Stomach (tissue), 8 donors: ENCODE measurements at regions not wholly inside any gene's neighbourhood (a gene's known extent, or its start where the extent isn't known, plus 50 kb on each side); places are given as distances from the start of the nearest gene placed in this dataset.

ENCODE experiments used
- DNase-seq, 2 donors: peaks; one replicate each; pipeline versions ENCODE4 v3.0.0 to v3.0.0-alpha.2; 2013 to 2019
- H3K27ac ChIP-seq, 5 donors: fragments of 200-600 bp in 4 of 5; sonication (generic) in 4 of 5; one replicate each; pipeline ENCODE4 v1.5.1; 2013 to 2019; ENCODE audit warnings: mild to moderate bottlenecking in 1 of 5, moderate library complexity in 1 of 5
- H3K27me3 ChIP-seq, 3 donors: fragments of 200-600 bp; sonication (generic); one replicate each; pipeline ENCODE4 v1.5.1; 2017 to 2019; ENCODE audit warnings: mixed run types in 1 of 3
- H3K36me3 ChIP-seq, 4 donors: fragments of 200-600 bp; sonication (generic); 1 replicate in 3 of 4; 2 replicates in 1 of 4; pipeline ENCODE4 v1.5.1; 2016 to 2019
- H3K4me1 ChIP-seq, 4 donors: fragments of 200-600 bp; sonication (generic); one replicate each; pipeline ENCODE4 v1.5.1; 2016 to 2019
- H3K4me3 ChIP-seq, 4 donors: fragments of 200-600 bp; sonication (generic) in 3 of 4; one replicate each; pipeline ENCODE4 v1.5.1; 2016 to 2019; ENCODE audit warnings: mild to moderate bottlenecking in 1 of 4
- H3K9me3 ChIP-seq, 4 donors: fragments of 200-600 bp; sonication (generic); one replicate each; pipeline ENCODE4 v1.5.1; 2016 to 2019
- CTCF ChIP-seq, 7 experiments: fragments of 450-650 bp in 4 of 7; fragments of 200-600 bp in 3 of 7; sonication (generic) in 3 of 7; IDR thresholded peaks; one replicate each; pipeline ENCODE4 v1.5.1; 2016 to 2019; ENCODE audit warnings: antibody characterized with exemption in 7 of 7, control low read depth in 2 of 7, mild to moderate bottlenecking in 1 of 7
- EP300 ChIP-seq: sonication (generic); formaldehyde crosslinking; IDR thresholded peaks from one replicate; pipeline ENCODE4 v1.6.1; 2017; ENCODE audit warnings: antibody characterized with exemption
- POLR2A ChIP-seq, 4 donors: fragments of 450-650 bp; IDR thresholded peaks; one replicate each; pipeline ENCODE4 v1.6.1; 2016; ENCODE audit warnings: antibody characterized with exemption in 4 of 4, control low read depth in 2 of 4, mild to moderate bottlenecking in 1 of 4, moderate library complexity in 1 of 4
- POLR2AphosphoS5 ChIP-seq, 3 donors: sonication (generic); formaldehyde crosslinking; IDR thresholded peaks; one replicate each; pipeline ENCODE4 v1.6.1; 2016; ENCODE audit warnings: antibody characterized with exemption in 3 of 3
- WGBS, 5 donors: extraction: QIAGEN DNeasy Blood & Tissue Kit in 3 of 5; methylation state at CpG; one replicate each; pipeline versions ENCODE4 v1.1.5 to v1.1.7; 2013 to 2018; 5-methylcytosine and 5-hydroxymethylcytosine counted together
- intact Hi-C: fragments of 100-400 bp; cut with DNase I; formaldehyde crosslinking; loops from one replicate; pipeline ENCODE4 v1.15.1; 2023; ENCODE audit warnings: low total_unique reads
- donor health status: healthy with polysubstance abuse.
- donor health status: Bipolar disorder and iron deficiency.
- donor health status: healthy.

GRCh38 chr2:19225931-19226330 is 132.5 kb downstream of the OSR1 start:
- TF ChIP-seq EP300 (no peak), POLR2A (IDR thresholded peaks at IDR 0.05) (no peak)

GRCh38 chr2:19225126-19225525 is 133.3 kb downstream of the OSR1 start:
- intact Hi-C loops = no loop called here
- no peak for DNase-seq
- Histone ChIP-seq H3K9me3 (no peaks in the 10 kb centered on the region), H3K4me3 (no peak overlapping the region), H3K36me3 (no peaks in the 10 kb centered on the region), H3K4me1 (no peaks in the 10 kb centered on the region), H3K27ac (no peak overlapping the region), H3K27me3 (no peaks in the 10 kb centered on the region)
- TF ChIP-seq EP300 (no peak), POLR2AphosphoS5 (IDR thresholded peaks at IDR 0.05) (no peak), CTCF (IDR thresholded peaks at IDR 0.05) (no peak), POLR2A (IDR thresholded peaks at IDR 0.05) (no peak)

More at GRCh38 chr2:19225931-19226330, 132.5 kb downstream of the OSR1 start:
- Histone ChIP-seq H3K4me3 (no peak overlapping the region), H3K27ac (no peak overlapping the region), H3K9me3 (no peaks in the 10 kb centered on the region), H3K36me3 (no peaks in the 10 kb centered on the region), H3K4me1 (no peaks in the 10 kb centered on the region), H3K27me3 (no peaks in the 10 kb centered on the region)
- intact Hi-C loops = no loop called here
- no peak for DNase-seq
- 90 to 100% (median 98%) methylated on average over 1 of the region's 1 CpG for WGBS, 5 donors

DNA sequence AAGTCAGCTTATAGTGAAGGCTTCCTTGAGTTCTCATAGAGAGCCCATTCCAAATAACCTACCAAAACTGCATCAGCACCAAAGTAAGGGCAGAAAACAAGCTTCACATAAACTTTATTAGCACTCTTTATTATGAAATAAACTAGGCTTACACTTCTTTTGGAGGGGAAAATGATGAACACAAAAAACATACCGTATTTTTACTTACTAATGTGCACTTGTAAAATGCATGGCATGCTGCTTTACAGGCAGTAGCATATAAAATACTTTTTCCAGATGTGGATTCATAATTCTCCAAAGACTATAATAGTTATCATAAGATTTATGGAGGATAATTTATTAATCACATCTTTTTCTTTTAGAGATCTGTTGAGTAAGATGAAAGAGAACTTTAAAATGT is 133.9 kb downstream of the OSR1 start:
- WGBS, 5 donors = 74 to 96% (median 90%) methylated on average over 1 of the region's 1 CpG
- Histone ChIP-seq H3K27me3 (no peaks in the 10 kb centered on the region), H3K36me3 (no peaks in the 10 kb centered on the region), H3K9me3 (no peaks in the 10 kb centered on the region), H3K27ac (no peak overlapping the region), H3K4me3 (no peak overlapping the region), H3K4me1 (no peaks in the 10 kb centered on the region)
- DNase-seq = no peak
- intact Hi-C loops = no loop called here
- TF ChIP-seq POLR2A (IDR thresholded peaks at IDR 0.05) (no peak), CTCF (IDR thresholded peaks at IDR 0.05) (no peak), POLR2AphosphoS5 (IDR thresholded peaks at IDR 0.05) (no peak), EP300 (no peak)

- 62 to 76% (median 67%) methylated on average over 5 of the region's 5 CpGs for WGBS, 5 donors
- Histone ChIP-seq H3K27ac (no peak overlapping the region), H3K4me1 (no peaks in the 10 kb centered on the region), H3K27me3 (no peaks in the 10 kb centered on the region), H3K4me3 (no peak overlapping the region), H3K36me3 (no peaks in the 10 kb centered on the region), H3K9me3 (no peaks in the 10 kb centered on the region)
- DNase-seq = no peak
- TF ChIP-seq EP300 = no peak
- no peak for TF ChIP-seq POLR2AphosphoS5 (IDR thresholded peaks at IDR 0.05)
- no peak for TF ChIP-seq CTCF (IDR thresholded peaks at IDR 0.05)
- TF ChIP-seq POLR2A (IDR thresholded peaks at IDR 0.05) = no peak
- intact Hi-C loops = no loop called here
These were observed 134.4 kb downstream of the OSR1 start for GRCh38 chr2:19224011-19224410.

GRCh38 chr2:19219060-19219459 is 139.4 kb downstream of the OSR1 start:
- intact Hi-C loops = no loop called here

More at GRCh38 chr2:19219060-19219459, 139.4 kb downstream of the OSR1 start:
- H3K4me1 ChIP-seq = peaks cover 0 to 8% (median 0%) of the 10 kb centered on the region in 4 donors
- no peak for DNase-seq
- no peak for TF ChIP-seq POLR2AphosphoS5 (IDR thresholded peaks at IDR 0.05)
- TF ChIP-seq EP300 = no peak
- H3K4me3 ChIP-seq = no peak overlapping the region
- H3K27ac ChIP-seq = no peak overlapping the region
- no peaks in the 10 kb centered on the region for H3K27me3 ChIP-seq
- no peaks in the 10 kb centered on the region for H3K36me3 ChIP-seq
- WGBS, 5 donors = 81 to 93% (median 86%) methylated on average over 2 of the region's 2 CpGs
- H3K9me3 ChIP-seq = no peaks in the 10 kb centered on the region
